ENCODE measurements at regions not wholly inside any gene's neighbourhood (a gene's known extent, or its start where the extent isn't known, plus 50 kb on each side); places are given as distances from the start of the nearest gene placed in this dataset.

DNA sequence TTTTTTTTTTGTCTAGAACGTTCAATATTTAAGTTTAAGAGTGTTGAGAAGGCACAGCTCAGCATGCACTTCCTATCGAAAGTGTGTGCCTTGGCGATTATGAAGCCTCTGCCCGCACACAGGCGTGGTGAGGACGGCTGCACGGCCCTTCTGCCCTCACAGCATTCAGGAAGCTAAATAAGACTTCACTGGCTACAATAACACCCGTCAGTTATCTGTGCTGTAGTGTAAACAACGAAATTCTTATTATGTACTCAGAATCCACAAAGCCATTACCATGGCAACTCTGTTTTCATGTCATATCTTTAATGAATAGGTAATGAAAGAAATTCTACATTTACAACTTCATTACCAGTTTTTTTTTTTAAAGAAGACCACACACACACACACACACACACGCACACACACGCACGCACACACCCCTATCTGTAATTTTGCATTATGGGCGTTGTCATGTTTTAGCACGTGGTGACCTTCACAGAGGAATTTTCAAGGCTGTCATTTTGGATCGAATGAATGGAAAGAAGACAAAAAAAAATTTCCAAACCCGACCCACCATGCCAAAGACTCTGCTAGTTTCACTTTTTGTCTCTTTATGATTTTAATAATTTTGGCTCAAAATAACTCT is 254.8 kb upstream of the CTBP2 start:
- TF ChIP-seq, protein P1, sequence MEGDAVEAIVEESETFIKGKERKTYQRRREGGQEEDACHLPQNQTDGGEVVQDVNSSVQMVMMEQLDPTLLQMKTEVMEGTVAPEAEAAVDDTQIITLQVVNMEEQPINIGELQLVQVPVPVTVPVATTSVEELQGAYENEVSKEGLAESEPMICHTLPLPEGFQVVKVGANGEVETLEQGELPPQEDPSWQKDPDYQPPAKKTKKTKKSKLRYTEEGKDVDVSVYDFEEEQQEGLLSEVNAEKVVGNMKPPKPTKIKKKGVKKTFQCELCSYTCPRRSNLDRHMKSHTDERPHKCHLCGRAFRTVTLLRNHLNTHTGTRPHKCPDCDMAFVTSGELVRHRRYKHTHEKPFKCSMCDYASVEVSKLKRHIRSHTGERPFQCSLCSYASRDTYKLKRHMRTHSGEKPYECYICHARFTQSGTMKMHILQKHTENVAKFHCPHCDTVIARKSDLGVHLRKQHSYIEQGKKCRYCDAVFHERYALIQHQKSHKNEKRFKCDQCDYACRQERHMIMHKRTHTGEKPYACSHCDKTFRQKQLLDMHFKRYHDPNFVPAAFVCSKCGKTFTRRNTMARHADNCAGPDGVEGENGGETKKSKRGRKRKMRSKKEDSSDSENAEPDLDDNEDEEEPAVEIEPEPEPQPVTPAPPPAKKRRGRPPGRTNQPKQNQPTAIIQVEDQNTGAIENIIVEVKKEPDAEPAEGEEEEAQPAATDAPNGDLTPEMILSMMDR (IDR thresholded peaks at IDR 0.05): no peak
- no peak for TF ChIP-seq SMC3 (IDR thresholded peaks at IDR 0.05)
- no peak for TF ChIP-seq EP300 (IDR thresholded peaks at IDR 0.05)
- no peak for TF ChIP-seq RAD21 (conservative IDR thresholded peaks at IDR 0.05 in 1 of 2, IDR thresholded peaks at IDR 0.05 in 1 of 2)
- TF ChIP-seq KDM1A (IDR thresholded peaks at IDR 0.05; ENCODE audit: low read depth): no peak

All from A549 (cell line).